G401.6 (cell line): ENCODE measurements at regions not wholly inside any gene's neighbourhood (a gene's known extent, or its start where the extent isn't known, plus 50 kb on each side); places are given as distances from the start of the nearest gene placed in this dataset.

Experiments used
- FAIRE-seq: peaks from 2 replicates; lab custom pipeline; 2012; peaks lifted over from hg19 to GRCh38; lab: Jason Lieb, UNC

GRCh38 chr2:126329173-126329572 is 326.8 kb upstream of the GYPC start:
- no peak for FAIRE-seq

- no peak for FAIRE-seq
These were observed 313.5 kb upstream of the GYPC start for GRCh38 chr2:126342457-126342856.

- FAIRE-seq: no peak
These were observed 312.8 kb upstream of the GYPC start for GRCh38 chr2:126343136-126343535.

GRCh38 chr2:126344493-126344892 is 311.5 kb upstream of the GYPC start:
- no peak for FAIRE-seq

- FAIRE-seq: no peak
These were observed 310.3 kb upstream of the GYPC start for GRCh38 chr2:126345691-126346090.

- no peak for FAIRE-seq
These were observed 299.3 kb upstream of the GYPC start for GRCh38 chr2:126356631-126357030.

GRCh38 chr2:126358122-126358521 is 297.8 kb upstream of the GYPC start:
- no peak for FAIRE-seq

GRCh38 chr2:126359494-126359893 is 296.5 kb upstream of the GYPC start:
- no peak for FAIRE-seq

GRCh38 chr2:126367361-126367760 is 288.6 kb upstream of the GYPC start:
- no peak for FAIRE-seq

- FAIRE-seq: no peak
These were observed 287.2 kb upstream of the GYPC start for GRCh38 chr2:126368758-126369157.

GRCh38 chr2:126370201-126370600 is 285.8 kb upstream of the GYPC start:
- no peak for FAIRE-seq

- no peak for FAIRE-seq
These were observed 283.6 kb upstream of the GYPC start for GRCh38 chr2:126372406-126372805.

- FAIRE-seq: no peak
These were observed 277.8 kb upstream of the GYPC start for GRCh38 chr2:126378176-126378575.

GRCh38 chr2:126381091-126381490 is 274.9 kb upstream of the GYPC start:
- no peak for FAIRE-seq

- no peak for FAIRE-seq
These were observed 273.0 kb upstream of the GYPC start for GRCh38 chr2:126382998-126383397.

GRCh38 chr2:126383800-126384199 is 272.2 kb upstream of the GYPC start:
- no peak for FAIRE-seq

GRCh38 chr2:126385441-126385840 is 270.5 kb upstream of the GYPC start:
- no peak for FAIRE-seq

GRCh38 chr2:126385983-126386382 is 270.0 kb upstream of the GYPC start:
- no peak for FAIRE-seq

GRCh38 chr2:126389446-126389845 is 266.5 kb upstream of the GYPC start:
- no peak for FAIRE-seq

GRCh38 chr2:126392889-126393288 is 263.1 kb upstream of the GYPC start:
- no peak for FAIRE-seq

GRCh38 chr2:126399001-126399400 is 257.0 kb upstream of the GYPC start:
- no peak for FAIRE-seq

GRCh38 chr2:126403039-126403628 is 252.8 kb upstream of the GYPC start:
- no peak for FAIRE-seq

GRCh38 chr2:126406267-126406666 is 249.7 kb upstream of the GYPC start:
- FAIRE-seq: no peak

- no peak for FAIRE-seq
These were observed 247.3 kb upstream of the GYPC start for GRCh38 chr2:126408671-126409070.

GRCh38 chr2:126409850-126410249 is 246.1 kb upstream of the GYPC start:
- FAIRE-seq: no peak
